ENCODE measurements at regions not wholly inside any gene's neighbourhood (a gene's known extent, or its start where the extent isn't known, plus 50 kb on each side); places are given as distances from the start of the nearest gene placed in this dataset.

DNA sequence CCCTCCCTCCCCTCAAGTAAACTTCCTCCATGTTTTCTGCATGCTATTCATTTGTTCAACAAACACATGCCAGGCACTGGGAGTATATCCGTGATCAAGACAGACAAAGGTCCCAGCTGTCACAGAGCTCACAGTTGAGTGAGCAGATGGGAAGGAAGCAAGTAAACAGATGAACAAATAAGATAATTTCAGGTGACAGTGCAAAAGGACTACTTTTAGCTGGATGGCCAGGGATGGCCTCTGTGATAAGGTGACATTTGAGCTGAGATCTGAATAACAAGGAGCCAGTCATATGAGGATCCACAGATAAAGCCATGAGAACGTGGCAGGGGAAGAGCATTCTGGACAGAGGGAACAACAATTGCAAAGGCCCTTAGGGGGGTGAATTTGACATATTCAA, 121.7 kb upstream of the RAD23B start:
- TF ChIP-seq, protein P1, sequence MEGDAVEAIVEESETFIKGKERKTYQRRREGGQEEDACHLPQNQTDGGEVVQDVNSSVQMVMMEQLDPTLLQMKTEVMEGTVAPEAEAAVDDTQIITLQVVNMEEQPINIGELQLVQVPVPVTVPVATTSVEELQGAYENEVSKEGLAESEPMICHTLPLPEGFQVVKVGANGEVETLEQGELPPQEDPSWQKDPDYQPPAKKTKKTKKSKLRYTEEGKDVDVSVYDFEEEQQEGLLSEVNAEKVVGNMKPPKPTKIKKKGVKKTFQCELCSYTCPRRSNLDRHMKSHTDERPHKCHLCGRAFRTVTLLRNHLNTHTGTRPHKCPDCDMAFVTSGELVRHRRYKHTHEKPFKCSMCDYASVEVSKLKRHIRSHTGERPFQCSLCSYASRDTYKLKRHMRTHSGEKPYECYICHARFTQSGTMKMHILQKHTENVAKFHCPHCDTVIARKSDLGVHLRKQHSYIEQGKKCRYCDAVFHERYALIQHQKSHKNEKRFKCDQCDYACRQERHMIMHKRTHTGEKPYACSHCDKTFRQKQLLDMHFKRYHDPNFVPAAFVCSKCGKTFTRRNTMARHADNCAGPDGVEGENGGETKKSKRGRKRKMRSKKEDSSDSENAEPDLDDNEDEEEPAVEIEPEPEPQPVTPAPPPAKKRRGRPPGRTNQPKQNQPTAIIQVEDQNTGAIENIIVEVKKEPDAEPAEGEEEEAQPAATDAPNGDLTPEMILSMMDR (IDR thresholded peaks at IDR 0.05; ENCODE audit: control extremely low read depth in 1 of 3, insufficient read depth in 1 of 3, low read depth in 1 of 3, low read length in 3 of 3), result no peak
- TF ChIP-seq MAFK (IDR thresholded peaks at IDR 0.05; ENCODE audit: low read depth, low read length), result no peak
- no peak for TF ChIP-seq TBP (IDR thresholded peaks at IDR 0.05; ENCODE audit: low read depth, low read length)
- TF ChIP-seq EZH2 (IDR thresholded peaks at IDR 0.05; ENCODE audit: low read depth, low read length, severe bottlenecking), result no peak
- TF ChIP-seq EP300 (IDR thresholded peaks at IDR 0.05; ENCODE audit: borderline replicate concordance in 1 of 2, low read depth in 2 of 2, low read length in 2 of 2), result no peak
